GM21723 (cell line): ENCODE measurements at regions not wholly inside any gene's neighbourhood (a gene's known extent, or its start where the extent isn't known, plus 50 kb on each side); places are given as distances from the start of the nearest gene placed in this dataset.
"Not testable (repeated sequence)": the region's sequence is repeated elsewhere in the genome, so short reads cannot be mapped to it uniquely, and the experiment has no call there.

Experiments used
- ATAC-seq: cut with Tn5 transposase; IDR thresholded peaks from one replicate; pipeline ENCODE4 v1.9.1; 2021; ENCODE audit warnings: mild to moderate bottlenecking, moderate library complexity; ENCODE audit not compliant: unreplicated experiment

DNA sequence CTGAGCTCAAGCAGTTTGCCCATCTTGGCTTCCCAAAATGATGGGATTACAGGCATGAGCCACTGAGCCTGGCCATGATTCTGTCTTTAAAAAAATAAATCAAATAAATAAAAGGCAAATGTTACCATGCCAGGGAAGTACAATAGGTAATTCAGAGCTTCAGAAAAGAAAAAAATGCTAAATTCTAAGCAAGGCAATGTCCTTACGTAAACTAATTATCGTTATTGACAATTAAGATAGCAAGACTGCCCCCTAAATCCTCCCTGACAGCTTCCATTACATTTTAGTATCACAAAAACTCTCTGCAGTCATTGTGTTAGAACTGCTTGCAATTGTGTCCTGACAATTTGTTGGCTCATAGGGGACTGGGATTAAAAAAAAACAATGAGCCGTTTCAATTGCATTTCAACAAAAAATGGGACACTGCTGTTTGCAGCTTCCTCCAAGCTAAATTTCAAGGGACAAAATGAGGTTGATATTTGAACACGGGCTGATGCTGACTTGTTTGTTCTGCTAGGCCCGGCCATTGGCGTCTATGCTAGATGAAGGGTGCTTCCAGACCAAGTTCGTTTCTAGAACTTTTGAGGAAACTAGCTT, 88.9 kb downstream of the MOGAT1 start:
- ATAC-seq, result no peak

DNA sequence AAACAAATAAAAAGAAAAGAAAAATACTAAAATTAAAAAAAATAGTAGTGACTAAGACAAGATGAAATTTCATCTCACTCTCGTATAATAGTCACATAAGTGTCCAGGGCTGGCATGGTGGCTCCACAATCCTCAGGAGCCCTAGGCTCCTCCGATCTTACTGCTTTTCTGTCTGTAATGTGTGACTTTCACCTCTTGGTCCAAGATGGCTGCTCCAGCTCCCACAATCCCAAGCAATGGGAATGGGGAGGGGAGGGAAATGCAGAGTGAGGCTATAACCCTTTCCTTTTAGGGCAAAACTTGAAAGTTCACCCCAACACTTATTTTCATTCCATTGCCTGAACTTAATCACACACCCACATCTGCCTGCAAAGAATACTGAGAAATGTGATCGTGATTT, 90.4 kb downstream of the MOGAT1 start:
- no peak for ATAC-seq

DNA sequence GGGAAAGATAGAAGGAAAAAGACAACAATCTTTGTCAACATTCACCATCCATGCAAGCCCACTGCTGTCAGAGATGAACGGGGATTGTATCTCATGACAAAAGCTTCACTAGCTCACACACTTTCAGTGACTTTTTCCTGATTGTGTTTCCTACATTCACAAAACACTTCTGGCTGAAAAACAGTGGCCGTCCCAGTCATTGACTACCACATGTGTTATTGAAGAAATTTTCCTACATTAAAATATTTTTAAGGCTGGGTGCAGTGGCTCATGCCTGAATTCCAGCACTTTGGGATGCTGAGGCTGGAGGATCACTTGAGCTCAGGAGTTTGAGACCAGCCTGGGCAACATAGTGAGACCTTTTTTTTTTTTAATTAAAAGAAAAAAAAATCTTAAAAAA, 90.9 kb downstream of the MOGAT1 start:
- ATAC-seq, result no peak

DNA sequence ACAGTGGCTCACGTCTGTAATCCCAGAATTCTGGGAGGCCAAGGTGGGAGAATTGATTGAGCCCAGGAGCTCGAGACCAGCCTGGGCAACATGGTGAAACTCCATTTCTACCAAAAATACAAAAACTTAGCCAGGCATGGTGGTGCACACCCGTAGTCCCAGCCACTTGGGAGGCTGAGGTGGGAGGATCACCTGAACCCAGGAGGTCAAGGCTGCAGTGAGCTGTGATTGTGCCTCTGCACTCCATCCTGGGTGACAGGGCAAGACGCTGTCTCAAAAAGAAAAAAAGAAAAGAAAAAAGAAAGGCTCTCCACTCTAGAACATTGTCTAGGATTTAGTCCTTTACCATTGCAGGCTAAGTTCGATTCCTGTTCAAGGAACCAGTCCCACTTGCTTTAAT, 94.4 kb downstream of the MOGAT1 start:
- not testable (repeated sequence) for ATAC-seq

DNA sequence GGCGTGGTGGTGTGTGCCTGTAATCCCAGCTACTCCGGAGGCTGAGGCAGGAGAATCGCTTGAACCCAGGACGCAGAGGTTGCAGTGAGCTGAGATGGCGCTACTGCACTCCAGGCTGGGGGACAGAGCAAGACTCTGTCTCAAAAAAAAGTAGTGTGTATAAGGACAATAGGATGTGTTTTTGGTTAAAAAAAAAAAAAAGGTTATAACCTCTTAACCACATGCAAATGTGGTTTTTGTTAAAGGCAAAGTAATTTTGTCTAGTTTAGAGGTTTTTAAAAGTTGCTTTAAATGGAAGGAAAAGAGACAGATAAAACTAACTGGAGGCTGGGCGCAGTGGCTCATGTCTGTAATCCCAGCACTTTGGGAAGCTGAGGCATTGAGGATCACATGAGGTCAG, 92.8 kb upstream of the ACSL3 start:
- not testable (repeated sequence) for ATAC-seq

DNA sequence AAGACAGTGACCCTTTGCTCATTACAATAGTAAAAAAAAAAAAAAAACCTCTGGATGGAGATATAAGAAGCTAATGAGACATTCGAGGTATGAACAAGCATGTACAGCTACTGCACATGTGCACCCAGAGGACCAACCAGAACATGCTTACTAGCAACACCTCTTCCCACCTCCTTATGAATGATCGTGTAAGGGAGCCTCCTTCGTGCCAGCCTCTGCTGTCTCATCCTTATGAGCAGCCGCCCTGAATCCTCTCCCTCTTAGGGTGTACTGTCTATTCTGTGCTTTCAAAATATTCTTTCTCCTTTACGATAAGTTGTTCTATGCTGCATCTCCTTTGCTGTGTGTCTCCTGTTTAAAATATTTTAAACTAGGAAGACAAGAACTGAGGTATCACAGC, 91.4 kb upstream of the ACSL3 start:
- ATAC-seq, result no peak

DNA sequence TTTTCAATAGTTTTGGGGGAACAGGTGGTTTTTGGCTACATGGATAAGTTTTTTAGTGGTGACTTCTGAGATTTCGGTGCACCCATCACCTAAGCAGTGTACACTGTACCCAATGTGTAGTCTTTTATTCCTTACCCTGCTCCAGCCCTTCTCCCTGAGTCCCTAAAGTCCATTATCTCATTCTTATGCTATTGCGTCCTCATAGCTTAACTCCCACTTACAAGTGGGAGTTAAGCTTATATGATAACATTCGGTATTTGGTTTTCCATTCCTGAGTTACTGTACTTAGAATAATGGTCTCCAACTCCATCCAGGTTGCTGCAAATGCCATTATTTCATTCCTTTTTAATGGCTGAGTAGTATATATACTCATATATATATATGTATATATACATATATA, 90.9 kb upstream of the ACSL3 start:
- no peak for ATAC-seq

DNA sequence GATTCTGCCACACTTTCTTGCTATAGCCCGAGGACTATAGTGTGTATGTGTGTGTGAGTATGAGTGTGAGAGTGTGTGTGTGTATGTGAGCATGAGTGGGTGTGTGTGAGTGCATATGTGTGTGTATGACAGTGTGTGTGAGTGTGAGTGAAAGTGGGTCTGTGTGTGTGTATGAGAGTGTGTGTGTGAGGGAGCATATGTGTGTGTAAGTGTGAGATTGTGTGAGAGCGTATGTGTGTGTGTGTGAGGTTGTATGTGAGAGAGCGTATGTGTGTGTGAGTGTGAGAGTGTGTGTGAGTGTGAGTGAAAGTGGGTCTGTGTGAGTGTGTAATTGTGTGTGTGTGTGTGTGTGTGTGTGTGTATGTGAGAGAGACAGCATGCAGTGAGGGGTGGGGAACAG, 89.0 kb upstream of the ACSL3 start:
- ATAC-seq, result no peak

DNA sequence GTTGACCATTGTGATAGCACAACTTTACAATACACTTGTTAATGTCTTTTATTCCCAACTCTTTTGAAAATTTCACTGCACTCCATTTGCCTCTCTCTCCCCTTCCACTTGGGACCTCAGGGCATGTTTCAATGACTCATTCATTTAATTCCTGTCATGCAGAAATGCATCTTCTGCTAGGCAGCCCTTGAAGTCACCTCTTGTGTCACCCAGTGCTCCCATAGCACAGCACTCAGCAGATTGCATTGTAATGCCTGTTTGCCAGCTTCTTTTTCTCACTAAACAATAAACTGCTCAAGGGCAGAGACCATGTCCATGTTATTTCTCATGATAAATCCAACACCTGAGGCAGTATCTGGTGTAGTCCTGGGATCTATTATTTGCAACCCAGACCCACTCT, 85.9 kb upstream of the ACSL3 start:
- no peak for ATAC-seq

DNA sequence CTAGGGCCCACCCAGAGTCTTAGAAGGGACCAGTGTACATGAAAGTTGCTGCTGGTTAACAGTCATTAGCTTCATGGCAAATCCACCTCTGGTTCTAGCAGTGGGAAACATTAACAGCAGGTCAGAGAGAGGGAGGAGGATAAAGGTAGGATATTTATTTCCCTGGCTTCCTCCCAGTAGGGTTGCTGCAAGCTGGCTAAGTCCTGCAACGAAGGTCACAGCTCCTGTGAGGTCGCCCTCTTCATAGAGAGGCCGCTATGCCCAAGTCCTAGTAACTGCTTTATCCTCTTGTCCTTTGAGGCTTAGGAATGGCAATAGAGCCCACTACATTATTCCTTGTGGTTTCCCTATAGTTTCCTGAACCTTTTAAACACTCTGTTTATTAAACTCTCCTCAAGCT, 84.0 kb upstream of the ACSL3 start:
- no peak for ATAC-seq

DNA sequence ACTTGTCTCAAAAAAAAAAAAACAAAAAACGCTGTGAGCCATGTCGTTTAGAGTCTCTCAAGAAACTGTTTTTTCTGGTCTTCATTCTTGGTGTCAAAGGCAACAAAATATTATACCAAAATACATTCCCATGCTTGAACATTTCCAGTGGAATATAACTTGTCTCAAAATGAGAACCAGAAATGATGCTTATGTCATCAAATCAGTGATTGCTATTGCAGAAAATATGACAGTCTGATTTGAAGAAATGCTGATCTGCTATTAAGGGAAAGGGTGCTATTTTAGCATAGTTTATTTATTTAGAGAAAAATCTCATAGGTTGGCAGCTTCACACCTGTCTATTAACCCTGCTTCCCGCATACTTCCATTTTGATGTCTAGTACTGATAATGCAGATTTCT, 82.4 kb upstream of the ACSL3 start:
- no peak for ATAC-seq

DNA sequence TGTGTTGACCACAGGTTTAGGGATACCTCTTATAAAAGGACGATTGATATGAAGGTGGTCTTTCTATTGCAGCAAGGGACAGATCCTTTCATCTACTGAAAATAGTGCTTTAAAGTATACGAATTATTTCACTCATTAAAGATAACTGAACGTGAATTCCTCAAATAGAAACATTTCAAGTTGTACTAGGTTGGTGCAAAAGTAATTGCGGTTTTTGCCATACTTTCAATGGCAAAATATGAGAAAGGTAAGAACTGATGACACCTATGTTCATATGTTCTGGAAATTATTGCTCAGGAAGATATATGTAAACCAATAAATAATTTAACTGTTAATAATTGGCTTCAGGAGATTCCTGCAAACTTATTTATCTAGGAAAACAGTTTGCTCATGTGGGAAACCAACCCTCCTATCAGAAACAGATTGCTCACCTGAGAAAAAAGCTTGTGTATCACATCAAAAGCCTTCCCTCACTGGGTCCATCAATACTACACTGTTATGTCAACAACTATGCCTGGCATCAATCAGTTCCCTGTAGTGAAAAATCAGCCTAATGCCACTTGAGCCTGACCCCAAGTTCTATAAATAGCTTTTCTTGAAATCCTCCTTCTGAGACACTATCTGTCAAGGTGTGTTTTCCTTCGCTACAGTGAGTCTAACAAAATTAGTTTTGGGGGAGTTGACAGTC, 81.5 kb upstream of the ACSL3 start:
- no peak for ATAC-seq

DNA sequence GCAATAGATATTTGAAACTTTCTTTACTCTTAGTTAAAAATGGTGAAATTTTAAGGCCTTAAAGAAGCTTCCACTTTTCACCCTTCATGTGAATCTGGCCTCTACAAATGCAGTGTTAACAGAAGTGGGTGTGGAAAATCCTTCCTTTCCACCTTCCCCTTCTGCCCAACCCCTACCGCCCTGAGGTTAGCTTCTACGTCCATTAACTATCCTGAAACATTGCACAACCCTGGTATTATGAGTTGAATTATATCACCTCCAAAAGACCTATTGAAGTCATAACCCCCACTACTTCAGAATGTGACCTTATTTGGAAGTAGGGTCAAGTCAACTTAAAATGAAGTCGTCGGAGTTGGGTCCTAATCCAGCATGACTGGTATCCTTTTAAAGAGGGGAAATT, 80.8 kb upstream of the ACSL3 start:
- ATAC-seq, result no peak

DNA sequence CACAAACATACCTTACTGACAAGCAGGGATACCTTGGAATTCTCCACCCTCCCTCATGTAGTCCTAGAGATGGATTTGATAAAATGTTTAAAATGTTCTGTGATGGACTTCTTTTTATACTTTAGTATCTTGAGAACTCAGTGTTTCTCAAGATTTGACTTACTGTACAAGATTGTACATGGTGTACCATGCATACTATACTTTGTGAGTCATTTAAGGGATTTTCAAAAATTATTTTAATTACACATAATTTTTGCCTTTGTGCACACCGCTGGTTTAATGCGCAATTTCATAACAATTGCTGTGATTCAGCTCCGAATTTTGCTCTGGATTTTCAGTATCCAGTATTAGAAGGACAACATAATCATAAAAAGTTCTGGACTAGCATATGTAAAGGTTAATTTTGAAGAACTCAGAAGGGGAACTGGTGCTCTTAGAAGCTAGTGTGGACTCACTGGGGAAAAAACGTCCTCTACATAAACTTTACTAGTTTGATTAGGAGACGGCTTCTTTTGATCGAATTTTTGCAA, 78.6 kb upstream of the ACSL3 start:
- no peak for ATAC-seq

DNA sequence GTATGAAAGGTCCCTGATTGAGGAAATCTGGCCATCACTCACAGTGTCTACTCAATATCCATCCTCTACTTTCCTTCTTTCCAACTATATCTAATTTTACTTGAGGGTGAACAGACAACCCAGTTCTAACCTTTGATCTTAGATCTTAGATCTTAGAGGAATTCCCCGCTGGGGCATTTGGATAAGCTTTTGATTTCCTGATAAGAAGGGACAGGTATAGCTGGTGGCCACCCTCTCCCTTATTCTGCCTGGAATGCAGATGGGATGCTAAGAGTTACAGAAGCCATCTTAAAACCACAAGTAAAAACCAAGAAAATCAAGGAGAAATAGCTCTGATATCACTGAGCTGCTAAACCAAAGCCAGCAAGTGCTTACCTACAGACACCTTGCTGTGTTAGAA, 77.2 kb upstream of the ACSL3 start:
- no peak for ATAC-seq

DNA sequence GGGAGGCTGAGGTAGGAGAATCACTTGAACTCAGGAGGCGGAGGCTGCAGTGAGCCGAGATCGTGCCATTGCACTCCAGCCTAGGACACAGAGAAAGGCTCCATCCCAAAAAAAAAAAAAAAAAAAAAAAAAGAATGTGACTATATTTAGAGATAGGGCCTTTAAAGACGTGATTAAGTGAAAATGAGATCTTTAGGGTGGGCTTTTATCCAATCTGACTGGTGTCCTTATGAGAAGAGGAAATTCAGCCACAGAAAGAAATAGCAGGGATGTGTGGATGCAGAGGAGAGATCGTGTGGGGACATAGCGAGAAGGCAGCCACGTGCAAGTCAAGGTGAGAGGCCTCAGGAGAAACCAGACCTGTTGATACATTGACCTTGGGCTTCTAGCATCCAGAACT, 69.9 kb upstream of the ACSL3 start:
- no peak for ATAC-seq

DNA sequence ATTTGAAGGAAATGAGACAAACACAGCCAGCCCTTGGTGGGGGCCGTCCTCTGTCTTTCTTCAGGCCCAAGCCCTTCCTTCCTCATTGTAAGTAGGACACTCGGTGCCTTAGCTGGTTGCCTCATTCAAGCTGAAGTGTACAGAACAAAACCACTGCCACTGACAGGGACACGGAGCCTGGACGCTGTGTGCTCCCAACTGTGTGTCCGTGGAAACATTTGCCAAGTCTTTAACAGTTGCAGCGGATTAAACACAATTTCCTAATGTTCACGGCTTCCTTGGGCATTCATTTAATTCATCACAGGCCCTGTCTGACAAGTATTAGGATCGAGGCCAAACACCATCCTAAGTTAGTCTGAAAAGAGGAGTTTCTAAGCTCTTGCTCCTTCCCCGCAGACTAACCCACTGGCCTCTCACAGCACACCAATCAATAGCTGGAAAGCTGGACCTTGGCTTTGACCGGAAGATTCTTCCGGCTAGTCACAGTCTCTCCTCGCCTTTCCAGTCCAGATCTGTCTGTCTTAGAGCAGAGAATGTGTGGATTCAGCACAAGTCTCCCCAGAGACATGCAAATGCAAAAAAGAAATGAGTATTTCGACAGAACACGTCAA, 68.7 kb upstream of the ACSL3 start:
- ATAC-seq, result no peak

DNA sequence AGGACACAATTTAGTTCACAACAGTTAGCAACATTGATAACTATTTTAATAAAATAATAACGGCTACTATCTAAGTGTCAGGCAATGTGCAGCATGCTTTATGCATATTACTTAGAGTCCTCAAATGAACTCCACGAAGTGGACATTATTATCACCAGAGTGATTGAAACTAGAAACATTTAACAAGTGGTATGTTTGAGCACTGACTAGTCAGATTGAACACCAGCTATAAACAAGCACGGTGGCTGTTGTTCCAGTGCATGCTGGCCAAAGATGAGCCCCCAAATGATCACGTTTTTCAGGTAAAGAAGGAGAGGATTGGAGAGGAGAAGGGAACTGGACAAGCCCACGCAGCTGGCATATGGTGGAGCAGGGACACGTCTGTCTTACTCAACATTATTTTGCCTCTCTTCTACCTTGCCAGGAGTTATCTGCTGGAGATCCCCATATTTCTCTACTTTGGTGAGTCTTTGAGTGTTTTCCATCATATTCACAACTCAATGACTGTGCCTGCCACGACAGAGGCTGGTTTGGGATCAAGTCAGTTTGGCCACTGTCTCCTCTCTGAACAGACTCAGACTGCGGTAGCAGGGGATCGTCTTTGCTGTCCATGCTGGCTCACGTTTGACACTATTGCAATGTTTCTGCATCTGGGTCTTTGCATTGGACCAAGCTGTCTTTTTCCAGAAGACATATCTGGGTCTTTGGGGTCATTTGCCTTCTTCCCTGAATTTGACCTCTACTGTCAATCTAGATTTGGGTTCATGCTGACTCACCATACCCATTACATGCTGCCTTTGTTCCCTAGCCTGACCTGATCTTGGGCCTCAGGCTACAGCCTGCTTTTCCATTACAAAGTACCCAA, 66.0 kb upstream of the ACSL3 start:
- ATAC-seq, result no peak

DNA sequence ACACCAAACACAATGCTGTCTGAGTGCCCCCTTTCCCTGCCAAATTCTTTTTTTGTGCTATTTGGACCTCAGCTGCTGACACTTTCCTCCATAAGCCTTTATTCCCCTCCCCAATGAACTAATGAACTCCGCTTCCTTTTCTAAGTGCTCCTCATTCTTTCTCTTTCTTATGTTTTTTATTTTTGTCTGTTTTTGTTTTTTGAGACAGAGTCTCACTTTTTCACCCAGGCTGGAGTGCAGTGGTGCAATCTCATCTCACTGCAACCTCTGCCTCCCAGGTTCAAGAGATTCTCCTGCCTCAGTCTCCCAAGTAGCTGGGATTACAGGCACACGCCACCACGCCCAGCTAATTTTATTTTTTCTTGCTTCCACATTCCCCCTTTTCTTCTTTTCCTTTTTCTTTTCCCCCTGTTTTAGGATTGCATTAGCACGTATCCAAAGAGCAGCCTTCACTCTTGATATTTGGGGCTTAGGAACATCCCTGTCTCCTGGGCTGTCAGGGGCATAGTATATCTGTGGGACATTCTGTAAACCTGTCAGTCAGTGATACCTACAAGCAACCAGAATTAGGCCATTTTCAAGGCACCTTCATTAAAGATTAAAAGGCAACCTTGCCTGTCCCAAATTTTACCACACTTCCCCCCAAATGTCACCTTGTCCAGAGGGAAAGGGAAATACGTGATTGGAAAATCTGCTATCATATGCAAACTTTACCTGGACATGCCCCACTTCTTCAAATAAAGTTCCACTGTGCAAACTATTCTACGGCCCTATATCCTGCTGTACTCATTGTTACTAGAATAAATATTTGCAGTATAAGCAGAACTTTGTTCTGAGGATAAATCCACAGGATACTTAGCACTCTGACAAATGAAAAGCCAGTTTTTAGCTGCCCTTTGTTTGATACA, 65.1 kb upstream of the ACSL3 start:
- ATAC-seq, result no peak

DNA sequence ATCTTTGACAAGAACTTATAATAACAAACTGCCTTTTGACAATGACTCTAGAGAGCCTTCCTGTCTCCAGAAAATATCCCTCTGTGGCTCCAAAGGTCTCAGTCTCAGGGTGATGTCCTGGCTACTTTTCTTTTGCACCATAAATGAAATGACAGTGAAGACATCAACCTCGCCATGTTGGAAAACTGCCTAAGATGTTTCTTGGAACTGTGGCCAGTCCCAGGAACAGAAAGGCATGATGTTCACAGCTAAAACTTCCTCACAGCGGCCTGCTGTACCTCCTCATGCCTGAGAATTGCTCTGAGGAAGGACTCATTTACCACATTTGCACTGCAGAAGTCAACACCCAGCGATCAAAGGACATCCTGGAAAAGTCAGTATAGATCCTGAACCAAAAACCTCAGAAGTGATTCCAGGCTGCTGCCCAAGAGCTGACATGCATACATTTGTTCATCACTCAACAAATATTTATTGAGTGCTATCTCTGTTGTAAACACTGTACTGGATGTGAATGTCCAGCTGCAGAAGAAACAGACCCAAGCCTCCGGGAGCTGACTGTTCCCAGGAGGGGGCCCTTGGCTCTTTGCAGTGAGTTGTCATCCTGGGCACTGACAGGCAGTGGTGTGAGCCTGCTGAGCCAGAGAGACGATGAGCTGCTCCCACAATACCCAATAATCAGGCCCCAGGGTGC, 64.3 kb upstream of the ACSL3 start:
- ATAC-seq, result no peak
